Trophoblast cell (in vitro differentiated cells and primary cell): ENCODE measurements at regions not wholly inside any gene's neighbourhood (a gene's known extent, or its start where the extent isn't known, plus 50 kb on each side); places are given as distances from the start of the nearest gene placed in this dataset.

Experiments used
- DNase-seq, 2 donors: peaks; one replicate each; pipeline ENCODE4 v3.0.0-alpha.2; 2016
- H2AFZ ChIP-seq: 2 replicates; pipeline ENCODE4 v1.6.1; 2013; ENCODE audit warnings: low read length, moderate library complexity, mild to moderate bottlenecking; ENCODE audit not compliant: insufficient read depth, poor library complexity
- H2AK5ac ChIP-seq: 2 replicates; pipeline ENCODE4 v1.6.1; 2013; ENCODE audit warnings: mild to moderate bottlenecking, low read length
- H2BK120ac ChIP-seq: 2 replicates; pipeline ENCODE4 v1.6.1; 2013; ENCODE audit warnings: low read length, mild to moderate bottlenecking, moderate library complexity; ENCODE audit not compliant: insufficient read depth, poor library complexity
- H2BK12ac ChIP-seq: 2 replicates; pipeline ENCODE4 v1.6.1; 2013; ENCODE audit warnings: mild to moderate bottlenecking, low read length, moderate library complexity
- H2BK5ac ChIP-seq: 2 replicates; pipeline ENCODE4 v1.6.1; 2013; ENCODE audit warnings: low read length, low read depth, moderate library complexity, mild to moderate bottlenecking; ENCODE audit not compliant: poor library complexity
- H3K14ac ChIP-seq: 2 replicates; pipeline ENCODE4 v1.6.1; 2013; ENCODE audit warnings: mild to moderate bottlenecking, low read length
- H3K18ac ChIP-seq: 2 replicates; pipeline ENCODE4 v1.6.1; 2013; ENCODE audit warnings: mild to moderate bottlenecking, low read length
- H3K23ac ChIP-seq: 2 replicates; pipeline ENCODE4 v1.6.1; 2013; ENCODE audit warnings: low read length
- H3K27ac ChIP-seq: 2 replicates; pipeline ENCODE4 v1.5.1; 2013; ENCODE audit warnings: low read depth, mild to moderate bottlenecking, inconsistent platforms, low read length, moderate library complexity
- H3K27me3 ChIP-seq: 2 replicates; pipeline ENCODE4 v1.6.1; 2013; ENCODE audit warnings: inconsistent platforms, mild to moderate bottlenecking, low read length, moderate library complexity; ENCODE audit not compliant: insufficient read depth
- H3K36me3 ChIP-seq, 2 experiments: 1 replicate in 1 of 2; 2 replicates in 1 of 2; pipeline ENCODE4 v1.6.1; 2013; ENCODE audit warnings: low read length in 2 of 2, mild to moderate bottlenecking in 2 of 2, moderate library complexity in 1 of 2; ENCODE audit not compliant: insufficient read depth in 2 of 2, control insufficient read depth in 1 of 2
- H3K4ac ChIP-seq: 2 replicates; pipeline ENCODE4 v1.6.1; 2013; ENCODE audit warnings: low read depth, mild to moderate bottlenecking, low read length, moderate library complexity
- H3K4me1 ChIP-seq, 2 experiments: 1 replicate in 1 of 2; 2 replicates in 1 of 2; pipeline ENCODE4 v1.6.1; 2013; ENCODE audit warnings: low read length in 2 of 2, mild to moderate bottlenecking in 2 of 2, moderate library complexity in 1 of 2; ENCODE audit not compliant: insufficient read depth in 2 of 2, control insufficient read depth in 1 of 2
- H3K4me2 ChIP-seq: 2 replicates; pipeline ENCODE4 v1.6.1; 2013; ENCODE audit warnings: inconsistent platforms, mild to moderate bottlenecking, low read length, moderate library complexity
- H3K4me3 ChIP-seq: 2 replicates; pipeline ENCODE4 v1.5.1; 2013; ENCODE audit warnings: mild to moderate bottlenecking, low read depth, low read length, inconsistent platforms
- H3K79me1 ChIP-seq: one replicate; pipeline ENCODE4 v1.6.1; 2013; ENCODE audit warnings: low read length
- H3K79me2 ChIP-seq: 2 replicates; pipeline ENCODE4 v1.6.1; 2013; ENCODE audit warnings: low read length, mild to moderate bottlenecking; ENCODE audit not compliant: control insufficient read depth, insufficient read depth, poor library complexity
- H3K9ac ChIP-seq: 2 replicates; pipeline ENCODE4 v1.6.1; 2013; ENCODE audit warnings: mild to moderate bottlenecking, low read length
- H3K9me3 ChIP-seq: 2 replicates; pipeline ENCODE4 v1.6.1; 2013; ENCODE audit warnings: low read depth, mild to moderate bottlenecking, control low read depth, inconsistent platforms, low read length; ENCODE audit not compliant: insufficient read depth
- H4K12ac ChIP-seq: 2 replicates; pipeline ENCODE4 v1.6.1; 2013; ENCODE audit warnings: low read depth, mild to moderate bottlenecking, low read length, moderate library complexity
- H4K8ac ChIP-seq: 2 replicates; pipeline ENCODE4 v1.6.1; 2013; ENCODE audit warnings: low read depth, mild to moderate bottlenecking, low read length, moderate library complexity
- H4K91ac ChIP-seq: one replicate; pipeline ENCODE4 v1.6.1; 2013; ENCODE audit warnings: low read depth, mild to moderate bottlenecking, low read length, moderate library complexity
- WGBS: extraction: QIAGEN DNeasy Blood & Tissue Kit; methylation state at CpG from one replicate; pipeline ENCODE4 v1.1.7; 2013; ENCODE audit warnings: missing lambda C conversion rate; ENCODE audit not compliant: insufficient read length, insufficient coverage; ENCODE audit errors: extremely low coverage; 5-methylcytosine and 5-hydroxymethylcytosine counted together

DNA sequence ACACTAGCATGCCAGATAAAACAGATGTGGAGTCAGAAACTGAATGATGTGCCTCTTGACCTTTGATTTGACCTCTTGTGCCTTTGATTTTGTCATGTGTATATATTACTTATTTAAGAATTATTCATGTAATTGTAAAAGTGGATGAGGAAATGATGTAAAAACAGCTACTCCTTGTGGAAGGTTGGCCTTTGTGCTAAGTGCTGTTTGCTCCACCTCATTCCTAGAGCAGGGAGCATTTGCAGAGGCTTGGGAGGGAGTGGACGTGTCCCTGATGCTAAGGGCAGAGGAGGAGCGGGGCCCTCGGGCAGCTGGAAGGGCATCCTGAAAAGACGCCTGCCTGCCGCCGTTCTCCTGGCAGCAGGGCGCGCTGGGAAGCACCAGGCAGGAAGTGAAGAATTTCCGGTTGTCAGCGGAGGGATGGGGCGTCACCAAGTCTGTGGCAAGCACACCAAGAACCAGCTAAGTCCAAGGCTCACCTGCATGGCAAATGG lies 197.6 kb upstream of the ZNF32 start:
- H3K18ac ChIP-seq, result no peak overlapping the region
- no peak overlapping the region for H2AK5ac ChIP-seq
- peaks cover 2% of the 10 kb centered on the region for H3K9me3 ChIP-seq
- no peaks in the 10 kb centered on the region for H3K36me3 ChIP-seq
- H3K79me1 ChIP-seq, result peaks cover 2% of the 10 kb centered on the region
- H3K79me2 ChIP-seq, result peaks cover 2% of the 10 kb centered on the region
- no peak overlapping the region for H3K14ac ChIP-seq
- no peaks in the 10 kb centered on the region for H3K27me3 ChIP-seq
- no peak overlapping the region for H4K91ac ChIP-seq
- H3K4me1 ChIP-seq, result peaks cover 6 to 11% of the 10 kb centered on the region in 2 experiments
- no peak overlapping the region for H3K4ac ChIP-seq
- H4K12ac ChIP-seq, result no peak overlapping the region
- no peak overlapping the region for H2AFZ ChIP-seq
- H3K4me2 ChIP-seq, result no peak overlapping the region
- H3K9ac ChIP-seq, result no peak overlapping the region
- no peak overlapping the region for H3K23ac ChIP-seq
- no peak overlapping the region for H2BK5ac ChIP-seq
- H2BK120ac ChIP-seq, result no peak overlapping the region
- H4K8ac ChIP-seq, result no peak overlapping the region
- H3K4me3 ChIP-seq, result peak overlapping the region; percentile 31
- WGBS, result no CpG with 5 or more reads among the region's 11 CpGs
- H3K27ac ChIP-seq, result no peak overlapping the region
- DNase-seq, result no peak
- no peak overlapping the region for H2BK12ac ChIP-seq

DNA sequence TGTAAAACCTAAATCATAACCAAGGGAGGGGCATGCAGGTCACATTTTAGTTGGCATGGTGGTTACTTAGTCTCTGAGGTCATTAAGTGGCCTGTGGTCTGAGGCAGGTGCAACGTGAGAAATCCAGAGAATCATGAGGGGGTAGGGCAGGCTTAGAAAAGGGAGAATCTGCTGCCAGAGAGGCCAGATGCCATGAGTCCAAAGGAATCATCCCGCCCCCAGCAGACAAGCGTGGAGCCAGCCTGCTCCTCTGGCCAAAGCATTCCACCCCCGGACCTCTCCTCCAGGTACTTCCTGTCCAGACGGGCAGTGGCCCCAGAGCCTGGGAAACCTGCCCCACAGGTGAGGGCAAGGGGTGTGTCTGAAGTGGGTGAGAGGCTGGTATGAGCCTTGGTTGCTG lies 196.4 kb upstream of the ZNF32 start:
- Histone ChIP-seq H3K18ac (no peak overlapping the region), H3K79me2 (peaks cover 2% of the 10 kb centered on the region), H3K9me3 (no peaks in the 10 kb centered on the region), H2BK120ac (no peak overlapping the region), H4K91ac (no peak overlapping the region), H2BK12ac (peak overlapping the region; percentile 23), H3K79me1 (peaks cover 2% of the 10 kb centered on the region), H3K9ac (no peak overlapping the region), H3K4ac (no peak overlapping the region), H2BK5ac (no peak overlapping the region), H3K27ac (no peak overlapping the region), H4K8ac (peak overlapping the region; percentile 11), H3K36me3 (no peaks in the 10 kb centered on the region), H3K4me2 (no peak overlapping the region), H4K12ac (no peak overlapping the region), H2AFZ (no peak overlapping the region), H3K14ac (no peak overlapping the region), H2AK5ac (peak overlapping the region; percentile 22), H3K4me3 (no peak overlapping the region), H3K4me1 (peaks cover 6 to 9% of the 10 kb centered on the region in 2 experiments), H3K27me3 (no peaks in the 10 kb centered on the region), H3K23ac (no peak overlapping the region)
- no CpG with 5 or more reads among the region's 5 CpGs for WGBS
- DNase-seq, result no peak

DNA sequence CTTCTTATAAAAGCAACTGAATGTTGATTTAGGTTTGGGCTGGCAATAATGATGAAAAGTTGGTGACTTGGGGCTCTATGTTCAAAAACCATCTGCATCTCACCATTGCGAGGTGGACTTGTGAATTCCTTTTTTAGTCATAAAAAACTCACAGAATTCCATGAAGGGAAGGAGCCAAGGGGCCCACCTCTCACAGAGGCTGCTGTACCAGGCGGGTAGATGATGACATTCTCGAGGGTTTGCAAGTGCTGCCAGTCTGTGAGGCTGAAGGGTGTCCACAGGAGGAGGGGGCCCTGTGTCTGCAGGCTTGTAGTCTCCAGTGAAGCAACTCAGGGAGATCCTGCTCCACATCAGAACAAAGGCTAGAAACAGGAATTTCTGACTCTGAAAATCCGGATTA lies 195.5 kb upstream of the ZNF32 start:
- Histone ChIP-seq H3K18ac (no peak overlapping the region), H3K27ac (no peak overlapping the region), H4K12ac (no peak overlapping the region), H4K91ac (no peak overlapping the region), H2BK120ac (no peak overlapping the region), H3K14ac (no peak overlapping the region), H3K4me1 (peaks cover 6 to 9% of the 10 kb centered on the region in 2 experiments), H3K9me3 (no peaks in the 10 kb centered on the region), H3K4me3 (no peak overlapping the region), H3K4me2 (no peak overlapping the region), H4K8ac (no peak overlapping the region), H2AK5ac (no peak overlapping the region), H3K36me3 (no peaks in the 10 kb centered on the region), H3K23ac (no peak overlapping the region), H2BK5ac (no peak overlapping the region), H3K79me1 (peaks cover 2% of the 10 kb centered on the region), H2AFZ (no peak overlapping the region), H3K79me2 (peaks cover 2% of the 10 kb centered on the region), H3K27me3 (no peaks in the 10 kb centered on the region), H3K9ac (no peak overlapping the region), H2BK12ac (peak overlapping the region; percentile 11), H3K4ac (no peak overlapping the region)
- no CpG with 5 or more reads among the region's 4 CpGs for WGBS
- no peak for DNase-seq

DNA sequence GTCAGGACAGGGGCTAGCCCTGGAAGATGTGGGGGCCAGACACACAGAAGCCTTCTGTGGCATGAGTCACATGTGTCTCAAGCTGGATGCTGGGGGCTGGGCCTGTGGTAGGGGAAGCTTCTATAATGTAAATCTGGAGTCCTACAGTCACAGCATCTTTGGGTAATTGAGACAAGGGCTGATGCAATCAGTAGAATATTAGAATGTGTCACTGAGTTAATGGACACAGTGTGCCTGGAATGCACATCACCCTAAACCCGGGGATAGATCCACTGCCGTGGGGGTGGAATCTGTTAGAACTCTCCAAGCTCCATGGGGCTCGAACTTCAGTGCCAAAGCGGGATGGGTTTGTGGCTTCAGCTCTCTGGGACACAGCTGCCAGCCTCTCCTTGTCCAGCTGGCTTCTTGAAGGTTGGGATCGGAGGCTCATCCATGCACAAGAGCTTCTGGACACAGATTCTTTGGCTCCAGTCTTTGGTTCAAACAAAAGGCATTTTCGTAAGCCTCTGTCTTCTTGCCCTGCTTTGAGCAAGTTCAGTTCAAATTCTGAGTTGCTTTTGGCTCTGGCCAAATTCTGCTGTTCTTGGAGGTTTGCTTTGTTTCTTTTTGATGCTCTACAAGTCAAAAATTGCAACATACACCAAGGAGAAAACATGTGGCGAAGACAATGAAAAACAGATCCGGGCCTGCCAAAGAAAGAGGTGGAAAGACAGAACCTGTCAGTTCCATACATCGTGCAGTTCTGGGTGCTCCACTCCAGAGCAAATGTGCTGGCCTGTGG lies 194.8 kb upstream of the ZNF32 start:
- H4K12ac ChIP-seq, result no peak overlapping the region
- H3K27ac ChIP-seq, result no peak overlapping the region
- H3K18ac ChIP-seq, result no peak overlapping the region
- no peak overlapping the region for H4K91ac ChIP-seq
- no peaks in the 10 kb centered on the region for H3K36me3 ChIP-seq
- H3K9ac ChIP-seq, result no peak overlapping the region
- peaks cover 6 to 9% of the 10 kb centered on the region in 2 experiments for H3K4me1 ChIP-seq
- no peak overlapping the region for H2AK5ac ChIP-seq
- no peak overlapping the region for H2BK5ac ChIP-seq
- H3K4ac ChIP-seq, result no peak overlapping the region
- no peak overlapping the region for H4K8ac ChIP-seq
- H2BK120ac ChIP-seq, result no peak overlapping the region
- WGBS, result no CpG with 5 or more reads among the region's 9 CpGs
- peak overlapping the region; percentile 17 for H2AFZ ChIP-seq
- no peak for DNase-seq
- H2BK12ac ChIP-seq, result peak overlapping the region; percentile 39
- H3K14ac ChIP-seq, result no peak overlapping the region
- H3K4me2 ChIP-seq, result no peak overlapping the region
- H3K79me1 ChIP-seq, result peaks cover 2% of the 10 kb centered on the region
- no peak overlapping the region for H3K4me3 ChIP-seq
- no peaks in the 10 kb centered on the region for H3K9me3 ChIP-seq
- no peaks in the 10 kb centered on the region for H3K27me3 ChIP-seq
- peaks cover 2% of the 10 kb centered on the region for H3K79me2 ChIP-seq
- H3K23ac ChIP-seq, result no peak overlapping the region
